Adrenal gland (tissue), 5 donors: ENCODE measurements at regions not wholly inside any gene's neighbourhood (a gene's known extent, or its start where the extent isn't known, plus 50 kb on each side); places are given as distances from the start of the nearest gene placed in this dataset.

Experiments
- POLR2A ChIP-seq, 2 donors: fragments of 450-650 bp; IDR thresholded peaks; one replicate each; pipeline ENCODE4 v1.6.1; 2017; ENCODE audit warnings: antibody characterized with exemption in 2 of 2, mild to moderate bottlenecking in 2 of 2, moderate library complexity in 1 of 2
- TF ChIP-seq, protein P1 (sequence below), 6 experiments: fragments of 450-650 bp in 4 of 6; fragments of 200-600 bp in 2 of 6; sonication (generic) in 1 of 6; IDR thresholded peaks; 1 replicate in 5 of 6; 2 replicates in 1 of 6; pipeline versions ENCODE4 v1.5.1 to v1.8.0; 2016 to 2021; ENCODE audit warnings: antibody characterized with exemption in 6 of 6, mild to moderate bottlenecking in 2 of 6, moderate library complexity in 1 of 6
- donor health status: DM: no; HTN: no; CAD: no.

DNA sequence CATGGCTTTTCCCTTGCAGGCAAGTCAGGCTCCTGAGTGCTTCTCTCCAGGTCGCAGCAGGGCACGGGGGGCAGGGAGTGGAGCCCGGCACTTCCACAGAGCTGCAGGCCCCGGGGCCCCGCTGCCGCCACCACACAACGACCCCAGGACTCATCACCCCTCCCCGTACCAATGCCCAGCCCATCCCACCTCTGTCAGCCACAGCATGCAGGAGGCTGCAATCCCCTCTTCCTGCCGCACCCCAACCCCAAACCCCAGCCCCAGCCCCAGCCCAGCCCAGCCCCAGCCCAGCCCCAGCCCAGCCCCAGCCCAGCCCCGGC is 288.0 kb downstream of the NDUFA10 start:
- no peak for TF ChIP-seq POLR2A (IDR thresholded peaks at IDR 0.05)
- TF ChIP-seq, protein P1, sequence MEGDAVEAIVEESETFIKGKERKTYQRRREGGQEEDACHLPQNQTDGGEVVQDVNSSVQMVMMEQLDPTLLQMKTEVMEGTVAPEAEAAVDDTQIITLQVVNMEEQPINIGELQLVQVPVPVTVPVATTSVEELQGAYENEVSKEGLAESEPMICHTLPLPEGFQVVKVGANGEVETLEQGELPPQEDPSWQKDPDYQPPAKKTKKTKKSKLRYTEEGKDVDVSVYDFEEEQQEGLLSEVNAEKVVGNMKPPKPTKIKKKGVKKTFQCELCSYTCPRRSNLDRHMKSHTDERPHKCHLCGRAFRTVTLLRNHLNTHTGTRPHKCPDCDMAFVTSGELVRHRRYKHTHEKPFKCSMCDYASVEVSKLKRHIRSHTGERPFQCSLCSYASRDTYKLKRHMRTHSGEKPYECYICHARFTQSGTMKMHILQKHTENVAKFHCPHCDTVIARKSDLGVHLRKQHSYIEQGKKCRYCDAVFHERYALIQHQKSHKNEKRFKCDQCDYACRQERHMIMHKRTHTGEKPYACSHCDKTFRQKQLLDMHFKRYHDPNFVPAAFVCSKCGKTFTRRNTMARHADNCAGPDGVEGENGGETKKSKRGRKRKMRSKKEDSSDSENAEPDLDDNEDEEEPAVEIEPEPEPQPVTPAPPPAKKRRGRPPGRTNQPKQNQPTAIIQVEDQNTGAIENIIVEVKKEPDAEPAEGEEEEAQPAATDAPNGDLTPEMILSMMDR (IDR thresholded peaks at IDR 0.05), result no peak
